SU-DHL-6 (cell line): ENCODE measurements at regions not wholly inside any gene's neighbourhood (a gene's known extent, or its start where the extent isn't known, plus 50 kb on each side); places are given as distances from the start of the nearest gene placed in this dataset.
"Not testable (repeated sequence)": the region's sequence is repeated elsewhere in the genome, so short reads cannot be mapped to it uniquely, and the experiment has no call there.

Source experiments
- H2AFZ ChIP-seq: fragments of 200-600 bp; sonication (generic); 2 replicates; pipeline ENCODE4 v1.6.1; 2014; ENCODE audit warnings: low read depth, mild to moderate bottlenecking, moderate library complexity, mixed read lengths, antibody characterized with exemption, low read length; ENCODE audit not compliant: severe bottlenecking
- H3F3A ChIP-seq: fragments of 200-600 bp; shearing (Covaris generic); 2 replicates; pipeline ENCODE4 v1.6.0; 2016; ENCODE audit warnings: antibody characterized with exemption, mild to moderate bottlenecking; ENCODE audit not compliant: insufficient read depth
- H3K27ac ChIP-seq: fragments of 200-600 bp; sonication (generic); 2 replicates; pipeline ENCODE4 v1.5.1; 2016; ENCODE audit warnings: low read depth, mild to moderate bottlenecking, low read length, moderate library complexity, mixed read lengths
- H3K27me3 ChIP-seq: fragments of 200-600 bp; sonication (generic), shearing (Covaris generic); 2 replicates; pipeline ENCODE4 v1.6.0; 2014; ENCODE audit warnings: mild to moderate bottlenecking, low read length
- H3K36me3 ChIP-seq: fragments of 200-600 bp; sonication (generic); 2 replicates; pipeline ENCODE4 v1.6.1; 2014; ENCODE audit warnings: mild to moderate bottlenecking, low read length, mixed read lengths
- H3K4me2 ChIP-seq: fragments of 300-600, 200-600 bp; shearing (Covaris generic), sonication (generic); 2 replicates; pipeline ENCODE4 v1.6.0; 2014; ENCODE audit warnings: low read length, low read depth, mild to moderate bottlenecking; ENCODE audit not compliant: poor library complexity, severe bottlenecking
- H3K4me3 ChIP-seq: fragments of 200-600 bp; sonication (generic); 2 replicates; pipeline ENCODE4 v1.5.1; 2014; ENCODE audit warnings: antibody characterized with exemption, low read length, mild to moderate bottlenecking, mixed read lengths; ENCODE audit not compliant: insufficient read depth, poor library complexity, severe bottlenecking
- H3K79me2 ChIP-seq: fragments of 200-600 bp; sonication (generic); 2 replicates; pipeline ENCODE4 v1.6.1; 2014; ENCODE audit warnings: mild to moderate bottlenecking, low read length, moderate library complexity; ENCODE audit not compliant: insufficient read depth
- H3K9ac ChIP-seq: fragments of 200-600 bp; sonication (generic); 2 replicates; pipeline ENCODE4 v1.7.0; 2014; ENCODE audit warnings: mild to moderate bottlenecking, low read length
- H3K9me2 ChIP-seq: fragments of 200-600 bp; sonication (generic); replicated peaks from 2 replicates; pipeline ENCODE4 v1.6.1; 2014; ENCODE audit warnings: low read length; ENCODE audit not compliant: insufficient read depth
- H3K9me3 ChIP-seq: fragments of 200-600 bp; sonication (generic); 2 replicates; pipeline ENCODE4 v1.6.1; 2014; ENCODE audit warnings: low read length, mixed read lengths; ENCODE audit not compliant: insufficient read depth
- H4K20me1 ChIP-seq: fragments of 200-600 bp; sonication (generic); 2 replicates; pipeline ENCODE4 v1.6.1; 2014; ENCODE audit warnings: low read depth, mild to moderate bottlenecking, antibody characterized with exemption, low read length, moderate library complexity, mixed read lengths
- EZH2phosphoT487 ChIP-seq: fragments of 200-600 bp; sonication (generic), shearing (Covaris generic); conservative IDR thresholded peaks from 2 replicates; pipeline ENCODE4 v1.6.1; 2018; ENCODE audit warnings: mild to moderate bottlenecking, antibody characterized with exemption, low read length, moderate library complexity, mixed read lengths
- TF ChIP-seq, protein P1 (sequence below): fragments of 200-600 bp; sonication (generic); IDR thresholded peaks from one replicate; pipeline ENCODE4 v1.5.1; 2017; ENCODE audit warnings: antibody characterized with exemption, mild to moderate bottlenecking, low read length, moderate library complexity; ENCODE audit not compliant: insufficient read depth, poor library complexity, severe bottlenecking

DNA sequence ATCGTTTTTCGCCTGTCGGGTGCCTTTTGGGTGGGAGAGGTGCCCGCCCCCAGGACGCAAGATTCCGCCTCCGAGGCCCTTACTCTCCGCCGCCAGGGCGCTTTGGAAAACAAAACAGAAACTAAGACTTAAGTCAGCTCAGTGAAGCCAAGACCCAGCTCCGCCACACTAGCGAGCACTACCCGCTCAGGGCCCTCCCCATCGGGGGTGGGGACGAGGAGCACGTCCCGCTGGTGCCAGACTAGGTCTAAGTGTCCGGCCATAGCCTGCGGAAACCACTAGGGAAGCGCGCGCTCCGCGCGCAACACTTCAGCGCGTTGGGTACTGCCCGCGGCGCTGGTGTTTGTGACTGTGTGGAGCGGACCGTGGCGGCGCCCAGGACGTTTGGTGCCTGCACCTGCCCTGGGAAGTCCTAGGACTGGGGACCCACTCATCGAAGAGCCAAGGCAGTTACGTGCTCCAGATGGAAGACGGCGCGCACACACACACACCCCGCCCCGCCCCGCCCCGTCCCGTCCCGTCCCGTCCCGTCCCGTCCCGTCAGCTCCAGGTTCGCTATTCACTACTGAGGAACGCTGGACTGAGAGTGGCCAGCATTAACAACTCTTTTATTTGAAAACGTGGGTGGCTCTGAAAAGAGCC is 57.6 kb upstream of the BOLA1 start:
- not testable (repeated sequence) for H3K9me3 ChIP-seq, H3K27ac ChIP-seq, H3K9ac ChIP-seq, H3K4me3 ChIP-seq, H3K27me3 ChIP-seq, H2AFZ ChIP-seq, H4K20me1 ChIP-seq, H3K9me2 ChIP-seq, H3K4me2 ChIP-seq, H3K36me3 ChIP-seq
- Histone ChIP-seq H3F3A (peaks cover 33% of the 10 kb centered on the region), H3K79me2 (peaks cover 34% of the 10 kb centered on the region)

DNA sequence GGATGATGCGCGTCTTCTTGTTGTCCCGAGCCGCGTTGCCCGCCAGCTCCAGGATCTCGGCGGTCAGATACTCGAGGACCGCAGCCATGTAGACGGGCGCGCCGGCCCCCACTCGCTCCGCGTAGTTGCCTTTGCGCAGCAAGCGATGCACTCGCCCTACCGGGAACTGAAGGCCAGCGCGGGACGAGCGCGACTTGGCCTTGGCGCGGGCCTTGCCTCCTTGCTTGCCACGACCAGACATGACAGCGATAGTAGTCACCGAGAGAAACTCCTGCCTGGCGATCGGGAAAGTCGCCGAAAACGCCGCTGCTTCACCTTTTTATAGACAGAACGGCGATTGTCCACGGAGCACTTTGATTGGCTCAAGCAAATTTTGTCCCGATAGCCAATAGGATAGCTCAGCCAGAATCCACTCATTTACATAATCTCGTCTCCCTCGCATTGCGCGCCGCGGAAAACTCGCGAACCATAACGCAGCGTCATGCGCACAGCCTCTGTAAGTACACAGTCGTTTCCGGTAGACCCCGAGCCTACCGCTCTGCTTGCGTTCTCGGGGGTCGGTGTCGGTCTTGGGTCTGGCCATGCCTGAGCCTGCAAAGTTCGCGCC is 56.8 kb upstream of the BOLA1 start:
- peaks cover 34% of the 10 kb centered on the region for H3F3A ChIP-seq
- H4K20me1 ChIP-seq, H2AFZ ChIP-seq, H3K9me3 ChIP-seq, H3K27ac ChIP-seq, H3K4me3 ChIP-seq, H3K9me2 ChIP-seq, H3K4me2 ChIP-seq, H3K9ac ChIP-seq, H3K36me3 ChIP-seq, H3K27me3 ChIP-seq: not testable (repeated sequence)
- peaks cover 42% of the 10 kb centered on the region for H3K79me2 ChIP-seq

DNA sequence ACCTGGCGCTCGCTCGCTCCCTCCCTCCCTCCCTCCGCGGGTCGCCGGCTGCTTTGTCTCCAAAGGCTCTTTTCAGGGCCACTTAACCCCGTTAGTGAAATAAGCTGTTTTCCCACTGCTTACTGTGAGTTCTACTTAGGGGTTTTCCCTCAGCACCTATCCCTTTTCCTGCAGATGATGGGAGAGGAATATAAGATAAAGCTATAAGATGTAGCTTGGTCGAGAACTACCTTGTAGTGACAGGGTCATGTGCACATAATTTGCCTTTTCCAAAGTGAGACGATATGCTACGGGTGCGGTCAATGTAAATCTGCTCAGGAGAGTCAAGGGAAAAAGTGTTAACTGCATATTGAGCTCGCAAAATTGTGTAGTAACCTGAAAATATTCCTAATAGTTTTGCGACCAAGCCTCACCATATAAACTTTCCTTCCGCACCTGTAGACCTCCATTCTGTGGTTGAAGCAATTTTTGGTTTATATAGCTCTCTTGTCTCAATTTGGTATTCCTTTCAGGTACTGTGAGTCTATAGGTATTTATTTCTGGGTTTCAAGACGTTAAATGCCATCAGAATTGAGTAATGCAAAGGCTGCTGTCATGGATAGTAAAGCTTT is 55.8 kb upstream of the BOLA1 start:
- Histone ChIP-seq H3K79me2 (peaks cover 52% of the 10 kb centered on the region), H3K27ac (peak overlapping the region; percentile 96), H3K4me2 (peak overlapping the region; percentile 97), H3K36me3 (no peaks in the 10 kb centered on the region), H3K4me3 (peak overlapping the region; percentile 83), H3K27me3 (no peaks in the 10 kb centered on the region), H4K20me1 (no peaks in the 10 kb centered on the region), H3K9me2 (no peaks in the 10 kb centered on the region), H2AFZ (no peak overlapping the region), H3K9me3 (no peaks in the 10 kb centered on the region), H3K9ac (peak overlapping the region; percentile 86), H3F3A (peaks cover 43% of the 10 kb centered on the region)
- TF ChIP-seq, protein P1, sequence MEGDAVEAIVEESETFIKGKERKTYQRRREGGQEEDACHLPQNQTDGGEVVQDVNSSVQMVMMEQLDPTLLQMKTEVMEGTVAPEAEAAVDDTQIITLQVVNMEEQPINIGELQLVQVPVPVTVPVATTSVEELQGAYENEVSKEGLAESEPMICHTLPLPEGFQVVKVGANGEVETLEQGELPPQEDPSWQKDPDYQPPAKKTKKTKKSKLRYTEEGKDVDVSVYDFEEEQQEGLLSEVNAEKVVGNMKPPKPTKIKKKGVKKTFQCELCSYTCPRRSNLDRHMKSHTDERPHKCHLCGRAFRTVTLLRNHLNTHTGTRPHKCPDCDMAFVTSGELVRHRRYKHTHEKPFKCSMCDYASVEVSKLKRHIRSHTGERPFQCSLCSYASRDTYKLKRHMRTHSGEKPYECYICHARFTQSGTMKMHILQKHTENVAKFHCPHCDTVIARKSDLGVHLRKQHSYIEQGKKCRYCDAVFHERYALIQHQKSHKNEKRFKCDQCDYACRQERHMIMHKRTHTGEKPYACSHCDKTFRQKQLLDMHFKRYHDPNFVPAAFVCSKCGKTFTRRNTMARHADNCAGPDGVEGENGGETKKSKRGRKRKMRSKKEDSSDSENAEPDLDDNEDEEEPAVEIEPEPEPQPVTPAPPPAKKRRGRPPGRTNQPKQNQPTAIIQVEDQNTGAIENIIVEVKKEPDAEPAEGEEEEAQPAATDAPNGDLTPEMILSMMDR, result no peak
- TF ChIP-seq EZH2phosphoT487, result no peak

DNA sequence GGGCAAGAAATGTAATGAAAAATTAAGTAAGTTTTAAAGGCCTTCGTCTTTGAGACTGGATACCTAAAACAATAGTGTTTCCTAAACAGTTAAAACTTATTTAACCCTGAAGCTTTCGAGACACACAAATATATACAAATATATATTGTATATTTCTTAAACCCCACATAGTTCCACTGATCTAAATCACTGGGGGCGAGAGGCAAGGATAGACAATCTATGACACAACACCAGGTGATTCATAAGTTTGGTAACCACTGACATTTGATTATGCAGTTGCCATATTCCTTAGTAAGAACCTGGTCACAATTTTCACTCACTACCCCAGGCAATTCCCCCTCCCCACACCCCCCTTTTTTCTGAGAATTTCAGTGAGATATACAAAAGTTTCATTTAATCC is 55.3 kb upstream of the BOLA1 start:
- H3K27ac ChIP-seq, result peak overlapping the region; percentile 96
- no peak for TF ChIP-seq EZH2phosphoT487
- TF ChIP-seq, protein P1, result no peak
- peaks cover 58% of the 10 kb centered on the region for H3K79me2 ChIP-seq
- H3K4me3 ChIP-seq, result peak overlapping the region; percentile 83
- peaks cover 49% of the 10 kb centered on the region for H3F3A ChIP-seq
- H3K36me3 ChIP-seq, result no peaks in the 10 kb centered on the region
- H3K27me3 ChIP-seq, result no peaks in the 10 kb centered on the region
- no peaks in the 10 kb centered on the region for H4K20me1 ChIP-seq
- peak overlapping the region; percentile 97 for H3K4me2 ChIP-seq
- H3K9me2 ChIP-seq, result no peaks in the 10 kb centered on the region
- H3K9ac ChIP-seq, result peak overlapping the region; percentile 86
- no peak overlapping the region for H2AFZ ChIP-seq
- no peaks in the 10 kb centered on the region for H3K9me3 ChIP-seq
